ENCODE measurements at regions not wholly inside any gene's neighbourhood (a gene's known extent, or its start where the extent isn't known, plus 50 kb on each side); places are given as distances from the start of the nearest gene placed in this dataset.

GRCh38 chr20:50258790-50259483 is 68.3 kb downstream of the CEBPB start:
- DNase-seq: no peak

- DNase-seq: no peak
These were observed 69.3 kb downstream of the CEBPB start for GRCh38 chr20:50259705-50260478.

GRCh38 chr20:50260479-50261221 is 70.0 kb downstream of the CEBPB start:
- DNase-seq: no peak

GRCh38 chr20:50261471-50262212 is 71.0 kb downstream of the CEBPB start:
- DNase-seq: no peak

- no peak for DNase-seq
These were observed 73.2 kb downstream of the CEBPB start for GRCh38 chr20:50263831-50264230.

GRCh38 chr20:50264534-50265145 is 74.0 kb downstream of the CEBPB start:
- no peak for DNase-seq

GRCh38 chr20:50265245-50265946 is 74.8 kb downstream of the CEBPB start:
- no peak for DNase-seq

GRCh38 chr20:50266293-50267040 is 75.8 kb downstream of the CEBPB start:
- no peak for DNase-seq

- DNase-seq: no peak
These were observed 76.6 kb downstream of the CEBPB start for GRCh38 chr20:50267041-50267865.

- DNase-seq: no peak
These were observed 77.2 kb downstream of the CEBPB start for GRCh38 chr20:50267866-50268219.

- DNase-seq: no peak
These were observed 78.7 kb downstream of the CEBPB start for GRCh38 chr20:50269091-50270033.

GRCh38 chr20:50270034-50270395 is 79.4 kb downstream of the CEBPB start:
- DNase-seq: no peak

- no peak for DNase-seq
These were observed 79.9 kb downstream of the CEBPB start for GRCh38 chr20:50270569-50270968.

GRCh38 chr20:50271176-50271575 is 80.5 kb downstream of the CEBPB start:
- DNase-seq: no peak

- DNase-seq: no peak
These were observed 81.0 kb downstream of the CEBPB start for GRCh38 chr20:50271612-50272011.

GRCh38 chr20:50272030-50272723 is 81.5 kb downstream of the CEBPB start:
- no peak for DNase-seq

- DNase-seq: no peak
These were observed 82.3 kb downstream of the CEBPB start for GRCh38 chr20:50272724-50273446.
